ENCODE measurements at regions not wholly inside any gene's neighbourhood (a gene's known extent, or its start where the extent isn't known, plus 50 kb on each side); places are given as distances from the start of the nearest gene placed in this dataset.
"Not testable (repeated sequence)": the region's sequence is repeated elsewhere in the genome, so short reads cannot be mapped to it uniquely, and the experiment has no call there.

GRCh38 chr10:123392182-123392963 lies 238.2 kb downstream of the BUB3 start:
- no peaks in the 10 kb centered on the region for H3K4me1 ChIP-seq
- H3K27ac ChIP-seq, result no peak overlapping the region
- no peaks in the 10 kb centered on the region for H3K36me3 ChIP-seq
- intact Hi-C loops (cut with DNase I), result no loop called here
- no peaks in the 10 kb centered on the region for H3K9me3 ChIP-seq
- no peak for TF ChIP-seq POLR2A (IDR thresholded peaks at IDR 0.05)
- TF ChIP-seq EP300 (IDR thresholded peaks at IDR 0.05), result no peak
- TF ChIP-seq POLR2AphosphoS5 (IDR thresholded peaks at IDR 0.05), result no peak
- no peak for TF ChIP-seq CTCF (IDR thresholded peaks at IDR 0.05)
- H3K4me3 ChIP-seq, result no peak overlapping the region
- H3K27me3 ChIP-seq, result no peaks in the 10 kb centered on the region
- DNase-seq, result no peak
- 71 to 78% methylated on average over 6 of the region's 6 CpGs for WGBS, 2 donors

- Histone ChIP-seq H3K36me3 (no peaks in the 10 kb centered on the region), H3K9me3 (no peaks in the 10 kb centered on the region), H3K4me1 (no peaks in the 10 kb centered on the region), H3K27me3 (no peaks in the 10 kb centered on the region), H3K4me3 (no peak overlapping the region), H3K27ac (no peak overlapping the region)
- intact Hi-C loops (cut with DNase I), result no loop called here
- DNase-seq, result no peak
- TF ChIP-seq POLR2AphosphoS5 (IDR thresholded peaks at IDR 0.05) (no peak), EP300 (IDR thresholded peaks at IDR 0.05) (no peak), POLR2A (IDR thresholded peaks at IDR 0.05) (no peak), CTCF (IDR thresholded peaks at IDR 0.05) (no peak)
- WGBS, 2 donors, result 88 to 92% methylated on average over 3 of the region's 3 CpGs
Observed at GRCh38 chr10:123393170-123393569, 239.0 kb downstream of the BUB3 start.

- no peak overlapping the region for H3K4me3 ChIP-seq
- no peaks in the 10 kb centered on the region for H3K36me3 ChIP-seq
- H3K27me3 ChIP-seq, result no peaks in the 10 kb centered on the region
- intact Hi-C loops (cut with DNase I), result no loop called here
- no peaks in the 10 kb centered on the region for H3K4me1 ChIP-seq
- WGBS, 2 donors, result 43 to 54% methylated on average over 1 of the region's 1 CpG
- no peaks in the 10 kb centered on the region for H3K9me3 ChIP-seq
- no peak for TF ChIP-seq POLR2A (IDR thresholded peaks at IDR 0.05)
- TF ChIP-seq POLR2AphosphoS5 (IDR thresholded peaks at IDR 0.05), result no peak
- no peak for TF ChIP-seq CTCF (IDR thresholded peaks at IDR 0.05)
- no peak for TF ChIP-seq EP300 (IDR thresholded peaks at IDR 0.05)
- no peak overlapping the region for H3K27ac ChIP-seq
- no peak for DNase-seq
Observed at GRCh38 chr10:123394382-123394781, 240.2 kb downstream of the BUB3 start.

GRCh38 chr10:123395234-123395633 lies 241.0 kb downstream of the BUB3 start:
- 93% methylated on average over 4 of the region's 4 CpGs for WGBS, 2 donors
- H3K27me3 ChIP-seq; H3K36me3 ChIP-seq; H3K9me3 ChIP-seq; H3K27ac ChIP-seq; H3K4me3 ChIP-seq; H3K4me1 ChIP-seq; DNase-seq; intact Hi-C loops (cut with DNase I): not testable (repeated sequence)

GRCh38 chr10:123395906-123396305 lies 241.7 kb downstream of the BUB3 start:
- no peak for TF ChIP-seq CTCF (IDR thresholded peaks at IDR 0.05)
- no peak for TF ChIP-seq EP300 (IDR thresholded peaks at IDR 0.05)
- no peak for TF ChIP-seq POLR2AphosphoS5 (IDR thresholded peaks at IDR 0.05)
- Histone ChIP-seq H3K36me3 (no peaks in the 10 kb centered on the region), H3K27ac (no peak overlapping the region), H3K4me1 (no peaks in the 10 kb centered on the region), H3K4me3 (no peak overlapping the region), H3K9me3 (no peaks in the 10 kb centered on the region), H3K27me3 (no peaks in the 10 kb centered on the region)
- no peak for DNase-seq
- intact Hi-C loops (cut with DNase I), result no loop called here
- WGBS, 2 donors, result 89 to 93% methylated on average over 6 of the region's 6 CpGs

Data from sigmoid colon (tissue), 6 donors.